ENCODE measurements at regions not wholly inside any gene's neighbourhood (a gene's known extent, or its start where the extent isn't known, plus 50 kb on each side); places are given as distances from the start of the nearest gene placed in this dataset.

DNA sequence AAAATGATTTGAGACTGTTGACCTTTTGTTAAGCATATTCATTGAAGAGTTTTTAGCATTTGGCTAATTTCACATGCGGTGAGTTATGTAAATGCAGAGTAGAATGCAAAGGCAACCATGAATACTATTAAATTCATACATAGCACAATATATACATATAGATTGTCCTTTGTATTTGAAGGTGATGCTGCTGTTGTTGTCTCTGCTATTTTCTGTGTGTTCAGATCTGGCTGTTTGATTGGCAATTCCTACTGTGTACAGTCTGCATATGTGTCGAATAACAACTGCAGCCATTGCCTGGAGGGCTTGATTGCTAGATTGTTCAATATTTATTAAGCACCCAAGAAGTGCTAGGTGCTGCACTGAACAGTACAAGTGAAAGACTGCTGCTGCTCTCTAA lies 187.4 kb downstream of the FOXG1 start:
- H3K9me3 ChIP-seq = no peaks in the 10 kb centered on the region
- ATAC-seq (no peak), DNase-seq (ENCODE audit: low read depth in 1 of 2, low spot score in 1 of 2) (no peak), FAIRE-seq (no peak)
- CTCF ChIA-PET = interaction anchor here (1.0 kb wide), 1 partner anchor 199 kb away, joined by 3 read pairs; no protein-coding TSS in a partner anchor
- no peak overlapping the region for H3K4me3 ChIP-seq
- no peak overlapping the region for H3K27ac ChIP-seq
- H3K4me1 ChIP-seq = no peaks in the 10 kb centered on the region
- 14% methylated on average over 2 of the region's 2 CpGs for WGBS (ENCODE audit: missing lambda C conversion rate)
- no peak overlapping the region for H3K4me2 ChIP-seq
- TF ChIP-seq, protein P1, sequence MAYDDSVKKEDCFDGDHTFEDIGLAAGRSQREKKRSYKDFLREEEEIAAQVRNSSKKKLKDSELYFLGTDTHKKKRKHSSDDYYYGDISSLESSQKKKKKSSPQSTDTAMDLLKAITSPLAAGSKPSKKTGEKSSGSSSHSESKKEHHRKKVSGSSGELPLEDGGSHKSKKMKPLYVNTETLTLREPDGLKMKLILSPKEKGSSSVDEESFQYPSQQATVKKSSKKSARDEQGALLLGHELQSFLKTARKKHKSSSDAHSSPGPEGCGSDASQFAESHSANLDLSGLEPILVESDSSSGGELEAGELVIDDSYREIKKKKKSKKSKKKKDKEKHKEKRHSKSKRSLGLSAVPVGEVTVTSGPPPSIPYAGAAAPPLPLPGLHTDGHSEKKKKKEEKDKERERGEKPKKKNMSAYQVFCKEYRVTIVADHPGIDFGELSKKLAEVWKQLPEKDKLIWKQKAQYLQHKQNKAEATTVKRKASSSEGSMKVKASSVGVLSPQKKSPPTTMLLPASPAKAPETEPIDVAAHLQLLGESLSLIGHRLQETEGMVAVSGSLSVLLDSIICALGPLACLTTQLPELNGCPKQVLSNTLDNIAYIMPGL (CRISPR knock-in tag; IDR thresholded peaks at IDR 0.05; ENCODE audit: borderline replicate concordance) = no peak
- TF ChIP-seq, protein P2, sequence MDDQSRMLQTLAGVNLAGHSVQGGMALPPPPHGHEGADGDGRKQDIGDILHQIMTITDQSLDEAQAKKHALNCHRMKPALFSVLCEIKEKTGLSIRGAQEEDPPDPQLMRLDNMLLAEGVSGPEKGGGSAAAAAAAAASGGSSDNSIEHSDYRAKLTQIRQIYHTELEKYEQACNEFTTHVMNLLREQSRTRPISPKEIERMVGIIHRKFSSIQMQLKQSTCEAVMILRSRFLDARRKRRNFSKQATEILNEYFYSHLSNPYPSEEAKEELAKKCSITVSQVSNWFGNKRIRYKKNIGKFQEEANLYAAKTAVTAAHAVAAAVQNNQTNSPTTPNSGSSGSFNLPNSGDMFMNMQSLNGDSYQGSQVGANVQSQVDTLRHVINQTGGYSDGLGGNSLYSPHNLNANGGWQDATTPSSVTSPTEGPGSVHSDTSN (IDR thresholded peaks at IDR 0.05) = no peak
- no peak for TF ChIP-seq RNF2 (IDR thresholded peaks at IDR 0.05; ENCODE audit: borderline replicate concordance, low read depth)
- TF ChIP-seq RFX5 (IDR thresholded peaks at IDR 0.05) = no peak
- no peak for TF ChIP-seq NPAS2 (CRISPR knock-in tag; IDR thresholded peaks at IDR 0.05; ENCODE audit: borderline replicate concordance)
- no peak for TF ChIP-seq ZFP36 (IDR thresholded peaks at IDR 0.05; ENCODE audit: borderline replicate concordance, partially characterized antibody)
- TF ChIP-seq MAZ (IDR thresholded peaks at IDR 0.05; ENCODE audit: borderline replicate concordance, low read depth, low read length) = no peak
- TF ChIP-seq ESRRA (IDR thresholded peaks at IDR 0.05; ENCODE audit: borderline replicate concordance, low read length) = no peak
- no peak for TF ChIP-seq SMC3 (IDR thresholded peaks at IDR 0.05)
- TF ChIP-seq RCOR1 (IDR thresholded peaks at IDR 0.05; ENCODE audit: low read depth, low read length) = no peak
- TF ChIP-seq JUNB (IDR thresholded peaks at IDR 0.05) = no peak
- no peak for TF ChIP-seq FOSB (CRISPR knock-in tag; IDR thresholded peaks at IDR 0.05)
- no peak for TF ChIP-seq FOXS1 (CRISPR knock-in tag; IDR thresholded peaks at IDR 0.05)
- no peak for TF ChIP-seq EHF (CRISPR knock-in tag; IDR thresholded peaks at IDR 0.05)
- TF ChIP-seq HOXA7 (CRISPR knock-in tag; IDR thresholded peaks at IDR 0.05) = no peak
- no peak for TF ChIP-seq HDAC2 (IDR thresholded peaks at IDR 0.05)
- no peak for TF ChIP-seq POLR2AphosphoS2 (conservative IDR thresholded peaks at IDR 0.05; ENCODE audit: low read length)
- TF ChIP-seq HOXB5 (CRISPR knock-in tag; IDR thresholded peaks at IDR 0.05) = no peak
- no peak for TF ChIP-seq TFCP2L1 (CRISPR knock-in tag; IDR thresholded peaks at IDR 0.05)
- TF ChIP-seq FOSL2 (IDR thresholded peaks at IDR 0.05) = no peak
- TF ChIP-seq FOSL2 (CRISPR knock-in tag; IDR thresholded peaks at IDR 0.05) = no peak
- POLR2A ChIA-PET = no interaction called here

GRCh38 chr14:28966416-28967233 lies 200.0 kb downstream of the FOXG1 start:
- ChIA-PET CTCF (no interaction called here), POLR2A (no interaction called here)
- Histone ChIP-seq H3K4me1 (no peaks in the 10 kb centered on the region), H3K27ac (no peak overlapping the region), H3K4me3 (no peak overlapping the region), H3K4me2 (no peak overlapping the region), H3K9me3 (no peaks in the 10 kb centered on the region)
- no peak for DNase-seq (ENCODE audit: low read depth in 1 of 2, low spot score in 1 of 2)
- no peak for ATAC-seq
- FAIRE-seq = no peak
- 1% methylated on average over 2 of the region's 2 CpGs for WGBS (ENCODE audit: missing lambda C conversion rate)
- TF ChIP-seq ZC3H11A (IDR thresholded peaks at IDR 0.05) (no peak), RAD21 (conservative IDR thresholded peaks at IDR 0.05 in 1 of 2, IDR thresholded peaks at IDR 0.05 in 1 of 2) (no peak), KDM5A (IDR thresholded peaks at IDR 0.05) (no peak)

All from A549 (cell line).